DMS 273 (cell line): ENCODE measurements at regions not wholly inside any gene's neighbourhood (a gene's known extent, or its start where the extent isn't known, plus 50 kb on each side); places are given as distances from the start of the nearest gene placed in this dataset.

Source experiments
- DNase-seq: peaks from one replicate; lab custom pipeline; 2025; ENCODE audit not compliant: unreplicated experiment; lab: John Stamatoyannopoulos, UW

DNA sequence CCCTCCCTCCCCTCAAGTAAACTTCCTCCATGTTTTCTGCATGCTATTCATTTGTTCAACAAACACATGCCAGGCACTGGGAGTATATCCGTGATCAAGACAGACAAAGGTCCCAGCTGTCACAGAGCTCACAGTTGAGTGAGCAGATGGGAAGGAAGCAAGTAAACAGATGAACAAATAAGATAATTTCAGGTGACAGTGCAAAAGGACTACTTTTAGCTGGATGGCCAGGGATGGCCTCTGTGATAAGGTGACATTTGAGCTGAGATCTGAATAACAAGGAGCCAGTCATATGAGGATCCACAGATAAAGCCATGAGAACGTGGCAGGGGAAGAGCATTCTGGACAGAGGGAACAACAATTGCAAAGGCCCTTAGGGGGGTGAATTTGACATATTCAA is 121.7 kb upstream of the RAD23B start:
- peak; percentile 39 for DNase-seq

- DNase-seq: no peak
Measured at GRCh38 chr9:107163370-107163769, 119.7 kb upstream of the RAD23B start.

DNA sequence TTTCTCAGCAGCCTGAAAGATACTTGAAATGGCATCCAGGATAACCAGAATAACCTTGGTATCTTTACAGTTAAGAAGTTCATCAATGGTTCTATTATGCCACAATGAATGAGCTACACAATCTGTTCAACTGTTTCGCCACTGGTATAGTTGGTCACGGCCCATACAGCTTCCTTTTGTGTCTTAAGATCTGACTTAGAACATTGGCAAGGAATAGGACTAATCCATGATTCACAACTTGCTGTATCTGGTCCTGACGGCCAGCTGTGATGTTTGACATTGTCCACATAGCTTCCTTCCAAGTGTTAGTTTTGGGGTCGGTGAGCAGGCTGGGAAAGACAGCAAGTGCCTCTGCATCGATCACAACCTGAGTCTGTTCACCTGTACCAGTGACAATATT is 113.3 kb upstream of the RAD23B start:
- no peak for DNase-seq

- DNase-seq: no peak
Measured at GRCh38 chr9:107170801-107171200, 112.3 kb upstream of the RAD23B start.

GRCh38 chr9:107172160-107172978 is 110.7 kb upstream of the RAD23B start:
- DNase-seq: peak; percentile 87

GRCh38 chr9:107172979-107173347 is 110.1 kb upstream of the RAD23B start:
- no peak for DNase-seq

DNA sequence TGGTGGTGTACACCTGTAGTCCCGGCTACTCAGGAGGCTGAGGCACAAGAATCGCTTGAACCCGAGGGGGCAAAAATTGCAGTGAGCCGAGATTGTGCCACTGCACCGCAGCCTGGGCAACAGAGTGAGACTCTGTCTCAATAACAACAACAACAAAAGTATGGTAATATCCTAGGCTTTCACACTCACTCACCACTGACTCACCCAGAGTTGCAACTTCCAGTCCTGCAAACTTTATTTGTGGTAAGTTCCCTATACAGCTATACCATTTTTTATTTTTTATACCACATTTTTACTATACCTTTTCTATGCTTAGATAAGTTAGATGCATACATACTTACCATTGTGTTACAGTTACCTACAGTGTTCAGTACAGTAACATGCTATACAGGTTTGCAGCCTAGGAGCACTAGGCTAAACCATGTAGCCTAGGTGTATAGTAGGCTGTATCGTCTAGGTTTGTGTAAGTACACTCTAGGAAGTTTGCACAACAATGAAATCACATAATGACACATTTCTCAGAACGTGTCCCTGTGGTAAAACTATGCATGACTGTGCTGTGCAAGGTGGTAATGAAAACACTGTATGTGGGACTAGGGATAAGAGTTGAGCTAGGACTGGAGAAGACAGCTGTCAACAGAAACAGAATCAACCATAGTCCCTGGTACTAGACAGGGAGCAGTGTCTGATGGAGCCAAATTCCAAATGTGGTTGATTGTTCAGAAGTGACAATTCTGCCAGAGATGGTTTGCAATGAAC is 109.5 kb upstream of the RAD23B start:
- DNase-seq: no peak

GRCh38 chr9:107174441-107174840 is 108.6 kb upstream of the RAD23B start:
- DNase-seq: peak; percentile 6

DNA sequence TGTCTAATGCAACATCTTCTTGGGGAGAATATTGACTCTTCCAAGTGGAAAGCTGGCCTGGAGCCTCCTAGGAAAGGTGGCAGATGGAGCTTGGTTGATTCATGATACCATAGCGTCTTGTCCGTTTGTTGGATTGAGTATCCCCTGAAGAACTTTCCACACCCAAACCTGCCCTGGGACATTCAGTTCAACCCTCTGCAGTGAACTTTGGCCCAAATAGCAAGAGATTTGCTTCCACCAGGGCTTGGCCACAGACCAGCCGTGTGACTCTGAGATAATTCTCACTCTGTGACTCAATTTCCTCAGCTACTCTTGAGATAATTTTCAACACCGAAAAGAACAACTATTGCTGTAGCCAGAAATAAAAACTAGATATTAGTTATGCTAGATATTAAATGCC is 108.0 kb upstream of the RAD23B start:
- no peak for DNase-seq

DNA sequence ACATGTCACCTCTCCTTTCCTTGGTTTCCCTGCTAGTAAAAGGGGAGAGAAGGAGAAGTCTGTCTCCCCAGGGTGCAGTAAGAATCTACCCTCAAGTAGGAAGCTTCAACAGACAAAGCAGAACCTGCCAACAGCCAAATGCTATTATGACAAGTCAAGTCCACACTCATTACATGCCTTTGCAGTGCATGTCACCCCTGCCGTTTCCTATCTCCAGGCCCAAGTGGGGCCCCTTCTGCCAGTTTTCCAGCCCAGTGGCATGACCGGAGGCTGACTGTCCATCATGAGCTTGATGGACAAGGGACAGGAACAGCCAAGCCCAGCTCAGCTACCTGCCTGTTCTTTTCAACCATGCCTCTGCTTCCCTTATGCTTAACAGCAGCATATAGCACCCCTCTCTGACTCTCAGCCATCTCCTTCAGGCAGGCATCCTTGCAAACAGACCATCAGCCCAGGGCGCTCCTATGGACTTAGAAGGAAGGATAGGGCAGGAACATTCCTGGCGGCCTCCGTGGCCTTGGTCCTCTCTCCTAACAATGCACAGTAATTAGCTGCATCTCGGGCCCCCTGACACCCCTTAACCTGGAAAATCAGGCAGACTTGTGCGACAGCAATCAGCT is 107.2 kb upstream of the RAD23B start:
- no peak for DNase-seq

- peak; percentile 74 for DNase-seq
Measured at GRCh38 chr9:107176436-107177151, 106.5 kb upstream of the RAD23B start.

- no peak for DNase-seq
Measured at GRCh38 chr9:107177243-107177839, 105.7 kb upstream of the RAD23B start.

DNA sequence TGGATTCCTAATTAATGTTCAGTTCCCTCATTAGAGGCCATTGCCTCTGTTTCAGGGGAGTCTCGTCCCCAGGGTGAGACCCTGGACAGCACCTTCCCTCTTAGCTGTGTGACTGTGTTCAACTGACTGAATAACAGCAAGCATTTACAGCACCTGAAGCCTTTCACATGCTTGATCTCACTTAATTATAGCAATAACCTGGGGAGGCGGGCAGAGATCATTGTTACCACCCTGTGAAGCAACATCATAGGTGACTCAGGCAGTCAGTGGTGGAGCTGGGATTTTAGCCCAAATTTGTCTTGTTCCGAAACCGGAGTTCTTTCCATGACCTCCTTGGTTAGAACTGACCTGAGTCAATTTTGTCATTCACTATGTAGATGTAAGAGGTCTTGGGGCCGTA is 105.2 kb upstream of the RAD23B start:
- no peak for DNase-seq

GRCh38 chr9:107178293-107178692 is 104.8 kb upstream of the RAD23B start:
- no peak for DNase-seq

- peak; percentile 27 for DNase-seq
Measured at GRCh38 chr9:107180206-107180605, 102.9 kb upstream of the RAD23B start.

DNA sequence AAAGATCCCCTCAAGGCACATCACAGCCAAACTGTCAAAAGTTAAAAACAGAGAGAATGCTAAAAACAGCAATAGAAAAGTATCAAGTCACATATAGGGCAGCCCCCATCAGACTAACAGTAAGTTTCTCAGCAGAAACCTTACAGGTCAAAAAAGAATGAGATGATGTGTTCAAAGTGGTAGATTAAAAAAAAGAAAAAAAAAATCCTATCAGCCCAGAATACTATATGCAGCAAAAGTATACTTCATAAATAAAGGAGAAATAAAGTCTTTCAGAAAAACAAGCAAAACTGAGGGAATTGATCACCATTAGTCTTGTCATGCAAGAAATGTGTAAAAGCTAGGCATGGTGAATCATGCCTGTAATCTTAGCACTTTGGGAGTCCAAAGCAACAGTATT is 99.9 kb upstream of the RAD23B start:
- no peak for DNase-seq

- peak; percentile 19 for DNase-seq
Measured at GRCh38 chr9:107188376-107188775, 94.7 kb upstream of the RAD23B start.

DNA sequence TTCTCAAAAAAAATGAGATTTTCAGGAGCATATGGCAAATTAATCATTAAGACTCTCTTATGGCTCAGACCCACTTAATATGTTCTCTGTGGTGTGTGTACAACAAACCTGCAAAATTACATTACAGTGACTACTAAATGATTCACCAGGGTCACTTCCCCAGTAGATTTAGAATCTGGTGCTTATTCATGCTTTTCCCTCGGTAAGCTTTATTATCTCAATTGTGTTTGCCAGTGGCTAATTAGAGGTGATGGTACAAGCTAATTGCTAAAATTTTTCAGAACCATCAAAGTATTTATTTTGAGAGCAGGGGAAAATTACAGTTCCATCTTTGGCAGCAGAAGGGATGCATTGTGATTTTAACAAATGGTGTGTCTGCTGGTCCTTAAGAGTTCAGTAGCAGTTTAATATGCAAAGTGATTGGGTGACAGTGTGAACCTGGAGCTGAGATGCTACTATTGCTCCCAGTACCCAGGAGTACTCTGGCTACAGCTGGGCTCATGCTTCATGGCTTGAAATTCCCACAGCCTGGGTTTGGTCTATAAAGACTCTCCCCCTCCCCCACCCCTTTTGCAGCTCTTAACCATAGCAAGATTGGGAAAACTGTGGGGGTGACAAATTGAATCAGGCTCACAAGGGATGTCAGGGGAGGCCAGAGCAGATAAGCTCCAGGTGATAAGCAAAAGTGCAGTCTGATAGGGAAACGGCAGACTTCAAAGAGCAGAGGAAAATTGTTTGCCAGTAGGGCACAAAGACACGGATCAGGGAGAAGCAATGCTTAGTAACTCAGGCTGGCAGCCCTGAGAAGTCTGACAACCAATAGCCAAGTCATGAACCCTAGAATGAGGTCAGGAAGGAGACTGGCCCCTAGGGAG is 92.8 kb upstream of the RAD23B start:
- DNase-seq: no peak

GRCh38 chr9:107190936-107191290 is 92.2 kb upstream of the RAD23B start:
- no peak for DNase-seq

DNA sequence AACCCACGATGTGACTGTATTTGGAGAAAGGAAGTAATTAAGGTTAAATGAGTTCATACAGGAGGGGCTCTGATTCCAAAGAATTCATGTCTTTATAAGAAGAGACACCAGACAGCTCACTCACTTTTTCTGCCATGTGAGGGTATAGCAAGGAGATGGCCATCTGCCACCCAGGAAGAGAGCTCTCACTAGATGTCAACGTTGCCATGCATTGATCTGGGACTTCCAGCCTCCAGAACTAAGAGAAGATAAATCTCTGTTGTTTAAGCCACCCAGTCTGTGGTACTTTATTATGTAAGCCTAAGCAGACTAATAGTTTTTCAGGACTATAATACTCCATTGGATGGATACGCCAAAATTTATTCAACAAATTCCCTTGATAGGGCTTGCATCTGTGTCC is 89.8 kb upstream of the RAD23B start:
- DNase-seq: no peak
